ENCODE measurements at regions not wholly inside any gene's neighbourhood (a gene's known extent, or its start where the extent isn't known, plus 50 kb on each side); places are given as distances from the start of the nearest gene placed in this dataset.
"Not testable (repeated sequence)": the region's sequence is repeated elsewhere in the genome, so short reads cannot be mapped to it uniquely, and the experiment has no call there.

GRCh38 chrX:73944563-73944908, 92.0 kb upstream of the XIST start:
- DNase-seq (ENCODE audit: low read depth in 2 of 2) = no peak

DNA sequence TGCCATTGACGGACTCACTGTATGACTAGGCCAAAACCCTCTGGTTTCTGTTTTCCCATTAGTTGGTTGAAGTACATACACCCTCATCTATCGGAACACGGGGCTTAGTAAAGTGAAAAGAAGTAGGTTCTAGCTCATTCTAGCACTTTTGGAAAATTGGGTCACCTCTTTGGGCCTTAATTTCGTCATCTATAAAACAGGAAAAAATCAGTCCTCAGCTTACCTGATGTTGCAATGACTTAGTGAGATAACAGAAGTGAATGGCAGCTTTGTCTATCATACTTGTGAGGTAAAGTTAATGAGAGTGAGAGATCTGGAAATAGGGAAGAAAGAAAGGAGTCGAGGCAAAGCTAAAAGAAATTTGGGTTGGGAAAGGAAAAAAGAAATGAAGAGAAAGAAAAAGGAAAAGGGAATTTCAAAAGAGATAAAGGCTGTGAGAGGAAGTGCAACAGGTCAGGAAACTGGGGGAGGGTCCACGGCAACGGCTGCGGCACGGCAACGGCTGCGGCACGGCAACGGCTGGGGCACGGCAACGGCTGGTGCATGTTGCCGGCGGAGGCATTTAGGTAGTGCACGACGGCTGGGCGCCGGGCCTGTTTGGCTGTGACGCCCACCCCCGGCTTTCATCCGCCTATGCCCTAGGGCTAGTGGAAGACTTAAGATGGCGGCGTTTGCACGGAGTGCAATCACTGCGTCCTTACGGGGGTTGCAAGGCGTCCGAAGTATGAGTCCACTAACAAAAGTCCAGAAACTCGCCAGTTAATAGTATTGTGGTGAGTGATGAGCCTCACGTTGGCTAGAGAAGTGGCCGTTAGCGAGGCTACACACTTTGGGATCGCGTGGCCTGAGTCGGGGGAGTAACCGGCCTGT, 91.4 kb upstream of the XIST start:
- peak; percentile 70 to 85 for DNase-seq (ENCODE audit: low read depth in 2 of 2)

DNA sequence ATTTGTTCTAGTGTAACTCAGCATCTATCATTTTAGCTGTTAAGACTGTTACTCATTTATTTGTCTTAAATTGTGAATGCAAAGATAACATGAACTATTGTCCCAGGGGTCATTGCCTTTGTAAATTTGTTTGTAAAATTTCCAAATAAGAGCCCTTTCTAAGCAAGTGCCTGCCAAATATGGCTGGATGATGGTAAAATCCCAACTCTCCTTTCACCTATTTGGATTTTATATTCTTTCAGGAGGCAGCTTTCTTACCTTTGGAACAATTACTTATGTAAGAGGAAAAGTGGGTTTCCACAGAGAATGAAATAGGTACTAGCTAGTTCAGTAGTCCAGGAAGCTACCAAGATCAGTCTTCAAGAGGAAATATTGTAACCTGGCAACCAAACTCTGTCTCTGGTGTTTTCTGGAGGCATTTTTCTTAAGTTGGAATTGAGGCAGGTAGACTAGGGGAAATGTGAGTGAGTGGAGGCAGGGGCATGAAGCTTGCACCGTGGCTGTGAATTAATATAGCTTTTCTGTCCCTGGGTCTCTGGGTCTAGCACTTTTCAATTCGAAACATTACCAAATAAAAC, 88.5 kb upstream of the XIST start:
- DNase-seq (ENCODE audit: low read depth in 2 of 2) = no peak

DNA sequence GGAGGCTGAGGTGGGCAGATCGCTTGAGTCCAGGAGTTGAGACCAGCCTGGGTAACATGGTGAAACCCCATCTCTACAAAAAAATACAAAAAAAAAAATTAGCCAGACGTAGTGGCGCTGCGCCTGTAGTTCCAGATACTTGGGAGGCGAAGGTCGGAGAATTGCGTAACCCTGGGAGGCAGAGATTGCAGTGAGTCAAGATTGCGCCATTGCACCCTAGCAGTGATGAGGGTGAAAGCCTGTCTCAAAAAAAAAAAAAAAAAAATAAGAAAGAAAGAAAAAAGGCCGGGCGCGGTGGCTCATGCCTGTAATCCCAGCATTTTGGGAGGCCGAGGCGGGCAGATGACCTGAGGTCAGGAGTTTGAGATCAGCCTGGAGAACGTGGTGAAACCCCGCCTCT, 85.3 kb upstream of the XIST start:
- not testable (repeated sequence) for DNase-seq (ENCODE audit: low read depth in 2 of 2)

- no peak for DNase-seq (ENCODE audit: low read depth in 2 of 2)
These were observed 80.0 kb upstream of the XIST start for GRCh38 chrX:73932522-73932921.

- no peak for DNase-seq (ENCODE audit: low read depth in 2 of 2)
These were observed 77.8 kb upstream of the XIST start for GRCh38 chrX:73930300-73930699.

DNA sequence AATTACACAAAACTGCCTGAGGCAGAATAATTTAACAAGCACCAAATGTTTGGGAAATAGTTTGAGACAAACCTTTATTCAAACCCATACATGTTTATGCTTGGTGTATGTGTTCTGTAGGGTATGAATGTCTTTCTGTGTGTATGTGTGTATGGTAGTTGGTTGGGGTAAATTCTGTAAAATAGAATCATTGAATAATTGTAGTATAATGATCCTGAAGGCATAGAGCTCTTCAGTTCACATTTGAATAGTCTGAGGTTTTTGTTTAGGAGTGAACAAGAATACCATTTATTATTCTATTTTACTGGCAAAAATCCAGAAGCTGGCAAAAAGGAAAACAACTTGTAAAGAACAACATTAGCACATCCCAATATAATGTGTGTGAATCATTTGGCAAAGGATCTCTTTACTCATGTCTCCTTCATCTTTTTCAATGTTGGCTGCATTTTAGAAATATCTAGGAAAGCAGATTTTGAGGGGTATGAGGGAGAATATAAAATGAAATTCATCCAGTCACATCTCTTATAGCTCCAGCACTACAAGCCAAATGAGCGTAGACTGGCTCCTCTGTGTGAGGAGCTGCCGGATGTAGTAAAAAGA, 70.4 kb upstream of the XIST start:
- DNase-seq (ENCODE audit: low read depth in 2 of 2) = no peak

DNA sequence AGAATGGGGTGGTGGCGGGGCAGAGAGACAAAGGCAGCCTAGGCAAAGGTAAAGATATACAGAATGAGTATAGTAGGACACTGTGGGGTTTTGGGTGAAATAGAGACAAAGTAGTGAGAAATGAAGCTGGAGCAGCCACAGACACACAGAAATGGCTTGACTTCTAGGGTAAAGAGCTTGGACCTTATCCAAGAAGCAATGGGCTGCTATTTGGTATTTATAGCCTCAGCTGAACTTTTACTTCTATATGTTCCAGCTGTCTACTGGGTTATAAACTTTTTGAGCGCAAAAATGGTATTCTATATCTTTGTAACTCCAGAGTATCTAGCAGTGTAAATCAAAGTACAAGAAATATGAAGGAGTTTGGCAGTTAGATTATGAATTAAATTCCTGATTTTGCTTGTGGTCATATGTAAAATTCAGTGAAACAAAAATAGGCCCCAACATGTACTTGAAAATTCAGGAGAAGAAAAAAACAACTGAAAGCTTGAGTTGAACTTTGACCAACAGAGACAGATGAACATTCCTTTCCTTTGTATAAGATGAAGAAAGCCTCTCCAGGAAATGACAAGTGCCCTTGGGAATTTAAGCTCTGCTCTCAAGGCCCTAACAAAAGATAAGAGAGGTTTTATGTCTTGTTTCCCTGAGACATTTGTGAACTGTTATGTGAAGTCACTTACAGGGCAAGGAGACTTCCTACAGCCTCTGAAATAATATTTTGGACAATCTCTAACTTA, 64.6 kb upstream of the XIST start:
- DNase-seq (ENCODE audit: low read depth in 2 of 2) = no peak

DNA sequence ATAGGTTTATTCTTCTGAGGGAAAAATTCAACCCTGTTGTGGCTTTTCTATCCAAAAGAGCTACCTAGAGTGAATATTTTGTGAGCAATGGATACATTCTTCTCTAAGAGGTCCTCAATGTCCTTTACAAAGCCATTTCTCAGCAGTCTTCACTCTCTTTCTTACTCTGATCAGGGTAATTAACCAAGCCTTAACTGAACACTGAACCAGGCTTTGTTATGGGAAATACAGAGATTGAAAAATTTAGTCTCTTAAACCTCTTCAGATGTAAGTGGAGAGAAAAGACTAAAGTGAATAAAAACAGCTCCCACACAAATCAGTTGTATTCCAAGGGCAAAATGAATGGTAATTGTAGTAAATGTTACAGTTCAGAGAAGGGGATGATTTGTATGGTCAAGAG, 64.0 kb upstream of the XIST start:
- no peak for DNase-seq (ENCODE audit: low read depth in 2 of 2)

- DNase-seq (ENCODE audit: low read depth in 2 of 2) = not testable (repeated sequence)
These were observed 62.3 kb upstream of the XIST start for GRCh38 chrX:73914792-73915191.

DNA sequence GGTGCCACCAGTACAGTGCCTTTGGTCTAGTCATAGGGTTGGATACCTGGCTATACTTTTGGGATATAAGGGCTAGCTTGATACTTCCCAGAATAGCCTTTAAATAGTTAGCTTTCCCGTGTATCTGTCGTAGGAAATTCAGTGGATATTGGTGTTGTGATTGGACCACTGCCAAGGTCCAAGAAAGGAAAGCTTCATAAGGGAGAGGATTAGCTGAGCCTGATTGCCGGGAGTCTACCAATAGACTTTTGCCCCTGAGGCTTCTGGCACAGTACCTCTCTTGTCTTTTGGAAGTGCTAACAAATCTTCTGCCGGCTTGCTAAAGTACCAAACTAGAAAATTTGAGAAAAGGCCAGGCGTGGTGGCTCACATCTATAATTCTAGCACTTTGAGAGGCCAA, 61.1 kb upstream of the XIST start:
- no peak for DNase-seq (ENCODE audit: low read depth in 2 of 2)

DNA sequence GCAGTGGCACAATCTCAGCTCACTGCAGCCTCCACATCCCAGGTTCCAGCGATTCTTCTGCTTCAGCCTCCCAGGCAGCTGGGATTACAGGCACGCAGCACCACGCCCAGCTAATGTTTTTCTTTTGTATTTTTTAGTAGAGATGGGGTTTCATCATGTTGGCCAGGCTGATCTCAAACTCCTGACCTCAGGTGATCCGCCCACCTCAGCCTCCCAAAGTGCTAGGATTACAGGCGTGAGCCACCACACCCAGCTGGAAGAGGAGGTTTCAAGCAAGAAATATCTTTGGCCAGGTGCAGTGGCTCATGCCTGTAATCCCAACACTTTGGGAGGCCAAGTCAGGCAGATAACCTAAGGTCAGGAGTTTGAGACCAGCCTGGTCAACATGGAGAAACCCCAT, 59.4 kb upstream of the XIST start:
- not testable (repeated sequence) for DNase-seq (ENCODE audit: low read depth in 2 of 2)

DNA sequence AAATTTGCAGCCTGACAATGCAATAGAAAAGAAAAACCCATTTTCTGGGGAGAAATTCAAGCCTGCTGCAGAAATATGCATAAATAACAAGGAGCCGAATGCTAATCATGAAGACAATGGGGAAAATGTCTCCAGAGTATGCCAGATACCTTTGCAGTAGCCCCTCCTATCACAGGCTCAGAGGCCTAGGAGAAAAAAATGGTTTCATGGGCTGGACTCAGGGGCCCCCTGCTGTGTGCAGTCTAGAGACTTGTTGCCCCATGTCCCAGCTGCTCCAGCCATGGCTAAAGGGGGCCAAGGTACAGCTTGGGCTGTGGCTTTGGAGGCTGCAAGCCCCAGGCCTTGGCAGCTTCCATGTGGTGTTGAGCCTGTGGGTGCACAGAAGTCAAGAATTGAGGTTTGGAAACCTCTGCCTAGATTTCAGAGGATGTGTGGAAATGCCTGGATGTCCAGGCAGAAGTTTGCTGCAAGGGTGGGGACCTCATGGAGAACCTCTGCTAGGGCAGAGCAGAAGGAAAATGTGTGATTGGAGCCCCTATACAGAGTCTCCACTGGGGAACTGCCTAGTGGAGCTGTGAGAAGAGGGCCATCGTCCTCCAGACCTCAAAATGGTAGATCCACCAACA, 53.3 kb upstream of the XIST start:
- not testable (repeated sequence) for DNase-seq (ENCODE audit: low read depth in 2 of 2)

DNA sequence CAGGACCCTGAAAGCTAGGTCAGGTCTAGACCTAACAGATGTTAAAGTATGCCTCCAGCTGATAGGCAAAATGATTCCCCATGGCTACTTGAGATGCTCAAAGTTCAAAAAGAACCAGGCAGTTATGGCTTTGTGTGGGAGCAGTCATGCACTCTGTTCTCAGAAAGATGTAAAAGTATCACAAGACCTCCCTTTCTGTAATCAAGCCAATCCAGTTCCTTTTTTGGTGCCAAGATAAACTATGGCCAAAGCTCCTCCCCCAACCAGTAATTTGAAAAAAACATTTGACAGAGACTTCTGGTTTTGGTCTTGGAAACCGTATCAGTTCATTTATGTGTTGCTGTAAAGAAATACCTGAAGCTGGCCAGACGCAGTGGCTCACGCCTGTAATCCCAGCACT, 51.4 kb upstream of the XIST start:
- DNase-seq (ENCODE audit: low read depth in 2 of 2) = no peak

Data from stimulated activated CD8-positive, alpha-beta memory T cell treated with anti-CD3 and anti-CD28 coated beads, Interleukin-15, amount 100 ng/mL, for 48 hours (primary cell).